HepG2 (cell line): ENCODE measurements at regions not wholly inside any gene's neighbourhood (a gene's known extent, or its start where the extent isn't known, plus 50 kb on each side); places are given as distances from the start of the nearest gene placed in this dataset.

Experiments used
- ATAC-seq: fragments of 200-7000 bp; cut with Tn5 transposase; 3 replicates; pipeline ENCODE4 v1.9.1; 2020; ENCODE audit warnings: mild to moderate bottlenecking, moderate library complexity
- BruUV-seq: library from RNA; stranded (reverse); fragments of 400-500 nt; replicated peaks from 2 replicates; lab custom pipeline; 2021; lab: Mats Ljungman, UMichigan
- CTCF ChIA-PET: fragments of 300-600 bp; formaldehyde crosslinking; extraction: SDS; loops from one replicate; lab custom pipeline; 2021; ENCODE audit warnings: low total read pairs, inconsistent platforms, low intra/inter-chr PET ratio; lab: Yijun Ruan, JAX
- POLR2A ChIA-PET: fragments of 350-600 bp; sonication (Branson Sonifier 250); formaldehyde crosslinking; loops from one replicate; lab custom pipeline; 2020; ENCODE audit warnings: antibody characterized with exemption, inconsistent platforms; lab: Yijun Ruan, JAX
- DNase-seq: peaks from one replicate; pipeline ENCODE4 v3.0.0-alpha.2; 2015; ENCODE audit warnings: low spot score
- FAIRE-seq: peaks from 3 replicates; lab custom pipeline; 2011; peaks lifted over from hg19 to GRCh38; lab: Jason Lieb, UNC
- H2AFZ ChIP-seq: one replicate; pipeline ENCODE4 v1.6.1; 2011; ENCODE audit warnings: low read length, inconsistent platforms
- H3K27ac ChIP-seq: fragments of 300-600 bp; 3 replicates; pipeline ENCODE4 v1.8.0; 2011; ENCODE audit warnings: mixed run types, mild to moderate bottlenecking, mixed read lengths, low read length, inconsistent platforms; ENCODE audit not compliant: insufficient read depth; ENCODE audit errors: extremely low read length
- H3K27me3 ChIP-seq, 2 experiments: fragments of 200-600 bp in 1 of 2; 2 replicates in 1 of 2; 3 replicates in 1 of 2; pipeline versions ENCODE4 v1.6.0 to v1.8.0; 2011; ENCODE audit warnings: low read length in 2 of 2, mild to moderate bottlenecking in 2 of 2, moderate library complexity in 2 of 2, inconsistent platforms in 1 of 2; ENCODE audit not compliant: insufficient read depth in 2 of 2, control insufficient read depth in 1 of 2
- H3K36me3 ChIP-seq, 2 experiments: fragments of 200-600 bp in 1 of 2; replicated peaks in 1 of 2; 2 replicates in 1 of 2; 3 replicates in 1 of 2; pipeline versions ENCODE4 v1.5.1 to v1.8.0; 2011; ENCODE audit warnings: low read length in 2 of 2, inconsistent platforms in 1 of 2; ENCODE audit not compliant: insufficient read depth in 2 of 2, control insufficient read depth in 1 of 2
- H3K4me1 ChIP-seq: 2 replicates; pipeline ENCODE4 v1.5.1; 2012; ENCODE audit warnings: low read length, inconsistent platforms; ENCODE audit not compliant: insufficient read depth
- H3K4me2 ChIP-seq: 2 replicates; pipeline ENCODE4 v1.6.0; 2011; ENCODE audit warnings: low read depth, low read length, inconsistent platforms
- H3K4me3 ChIP-seq, 3 experiments: fragments of 200-600 bp in 1 of 3; sonication (generic), shearing (Covaris generic) in 1 of 3; replicated peaks in 1 of 3; 2 replicates each; pipeline ENCODE4 v1.5.1; 2011 to 2016; ENCODE audit warnings: low read length in 3 of 3, inconsistent platforms in 2 of 3, low read depth in 2 of 3, mild to moderate bottlenecking in 2 of 3, control low read depth in 1 of 3, mixed read lengths in 1 of 3; ENCODE audit not compliant: insufficient read depth in 1 of 3
- H3K79me2 ChIP-seq: one replicate; pipeline ENCODE4 v1.6.1; 2011; ENCODE audit warnings: low read length, inconsistent platforms; ENCODE audit not compliant: insufficient read depth
- H3K9ac ChIP-seq: 2 replicates; pipeline ENCODE4 v1.6.0; 2011; ENCODE audit warnings: mild to moderate bottlenecking, low read depth, low read length, inconsistent platforms; ENCODE audit not compliant: insufficient read depth
- H3K9me3 ChIP-seq: 2 replicates; pipeline ENCODE4 v1.5.1; 2012; ENCODE audit warnings: mild to moderate bottlenecking, low read length
- H4K20me1 ChIP-seq: 2 replicates; pipeline ENCODE4 v1.6.0; 2011; ENCODE audit warnings: inconsistent platforms, mild to moderate bottlenecking, low read length, moderate library complexity; ENCODE audit not compliant: insufficient read depth
- IRX3 ChIP-seq: sonication (generic); formaldehyde crosslinking; IDR thresholded peaks from 2 replicates; pipeline ENCODE4 v1.8.1; 2023; ENCODE audit warnings: mild to moderate bottlenecking, low read depth, missing genetic modification reagents, borderline replicate concordance
- NCOA2 ChIP-seq: sonication (generic); formaldehyde crosslinking; IDR thresholded peaks from 2 replicates; pipeline ENCODE4 v1.8.0; 2022; ENCODE audit warnings: inconsistent platforms
- PAWR ChIP-seq: sonication (generic); formaldehyde crosslinking; IDR thresholded peaks from 2 replicates; pipeline ENCODE4 v1.4.0; 2020; ENCODE audit warnings: missing genetic modification reagents, mild to moderate bottlenecking, borderline replicate concordance
- PAX8 ChIP-seq: sonication (generic); formaldehyde crosslinking; IDR thresholded peaks from 2 replicates; pipeline ENCODE4 v1.8.0; 2022; ENCODE audit warnings: mild to moderate bottlenecking, missing genetic modification reagents, borderline replicate concordance
- SMC3 ChIP-seq: IDR thresholded peaks from 2 replicates; pipeline ENCODE4 v1.6.1; 2011; ENCODE audit warnings: low read length, improper control_type of control experiment
- ZIK1 ChIP-seq: sonication (generic); formaldehyde crosslinking; IDR thresholded peaks from 2 replicates; pipeline ENCODE4 v1.5.0; 2020; ENCODE audit warnings: mild to moderate bottlenecking, low read depth, missing genetic modification reagents, borderline replicate concordance
- ZNF619 ChIP-seq: sonication (generic); formaldehyde crosslinking; IDR thresholded peaks from 2 replicates; pipeline ENCODE4 v1.4.0; 2020; ENCODE audit warnings: mild to moderate bottlenecking, missing genetic modification reagents
- ZNF737 ChIP-seq: sonication (generic); formaldehyde crosslinking; IDR thresholded peaks from 2 replicates; pipeline ENCODE4 v1.5.0; 2020; ENCODE audit warnings: missing genetic modification reagents, mild to moderate bottlenecking, borderline replicate concordance
- WGBS: methylation state at CpG from one replicate; pipeline ENCODE4 v1.1.6; 2017; ENCODE audit warnings: low lambda C conversion rate; 5-methylcytosine and 5-hydroxymethylcytosine counted together
- in situ Hi-C: cut with HindIII; loops from 2 replicates; pipeline ENCODE4 v1.10.0; 2017; ENCODE audit warnings: low pct_unique_long_range_greater_than_20kb; ENCODE audit not compliant: extremely low pct_ligation_motif_present
- intact Hi-C: fragments of 100-400 bp; cut with micrococcal nuclease; formaldehyde crosslinking; loops from one replicate; pipeline ENCODE4 v1.10.0; 2022; ENCODE audit not compliant: unreplicated experiment
- TF ChIP-seq, protein P1 (sequence below): sonication (generic); formaldehyde crosslinking; IDR thresholded peaks from 2 replicates; pipeline ENCODE4 v1.4.0; 2020; ENCODE audit warnings: mild to moderate bottlenecking, missing genetic modification reagents
- TF ChIP-seq, protein P2 (sequence below): IDR thresholded peaks from 2 replicates; pipeline ENCODE4 v1.6.1; 2016; ENCODE audit warnings: low read depth, control low read depth
- TF ChIP-seq, protein P3 (sequence below), 2 experiments: fragments of 450-650 bp in 1 of 2; sonication (generic) in 1 of 2; formaldehyde crosslinking; IDR thresholded peaks; 2 replicates each; pipeline versions ENCODE4 v1.5.0 to v1.8.0; 2020 to 2022; ENCODE audit warnings: mild to moderate bottlenecking in 1 of 2, missing genetic modification reagents in 1 of 2
- TF ChIP-seq, protein P4 (sequence below): sonication (generic); formaldehyde crosslinking; IDR thresholded peaks from 2 replicates; pipeline ENCODE4 v1.8.1; 2022; ENCODE audit warnings: low read depth, mild to moderate bottlenecking, missing genetic modification reagents

DNA sequence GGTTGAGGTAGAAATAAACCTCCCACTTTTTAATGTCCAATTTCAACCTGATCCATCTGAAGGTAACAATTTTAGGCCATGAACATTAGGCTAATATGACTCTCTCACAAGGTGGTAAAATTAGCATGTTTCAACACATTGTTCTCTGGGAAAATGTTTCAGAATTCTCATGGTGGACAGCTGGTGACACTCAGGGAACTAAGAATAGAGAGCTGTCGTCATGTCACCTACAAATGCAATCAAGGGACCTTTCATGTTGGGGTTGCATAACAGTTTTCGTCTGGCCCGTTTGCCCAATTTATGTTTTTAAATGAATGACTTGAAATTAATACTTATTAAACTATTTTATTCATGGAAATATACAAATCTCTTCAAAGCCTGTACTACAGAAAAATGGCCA lies 180.7 kb upstream of the PRICKLE1 start:
- H2AFZ ChIP-seq: no peak overlapping the region
- no peak overlapping the region for H3K4me3 ChIP-seq
- H4K20me1 ChIP-seq: no peaks in the 10 kb centered on the region
- intact Hi-C loops: no loop called here
- DNase-seq (no peak), FAIRE-seq (no peak), ATAC-seq (no peak)
- TF ChIP-seq ZIK1 (no peak), NCOA2 (no peak)
- no TSS peak for BruUV-seq
- H3K9ac ChIP-seq: no peak overlapping the region
- 4% methylated on average over 3 of the region's 3 CpGs for WGBS
- H3K27me3 ChIP-seq: no peaks in the 10 kb centered on the region; a peak in 1 of 5 replicates
- H3K79me2 ChIP-seq: no peaks in the 10 kb centered on the region
- H3K9me3 ChIP-seq: no peaks in the 10 kb centered on the region
- in situ Hi-C loops: no loop called here
- H3K36me3 ChIP-seq: no peaks in the 10 kb centered on the region
- ChIA-PET POLR2A (no interaction called here), CTCF (no interaction called here)
- no peak overlapping the region for H3K27ac ChIP-seq
- no peak overlapping the region for H3K4me2 ChIP-seq
- H3K4me1 ChIP-seq: no peaks in the 10 kb centered on the region

DNA sequence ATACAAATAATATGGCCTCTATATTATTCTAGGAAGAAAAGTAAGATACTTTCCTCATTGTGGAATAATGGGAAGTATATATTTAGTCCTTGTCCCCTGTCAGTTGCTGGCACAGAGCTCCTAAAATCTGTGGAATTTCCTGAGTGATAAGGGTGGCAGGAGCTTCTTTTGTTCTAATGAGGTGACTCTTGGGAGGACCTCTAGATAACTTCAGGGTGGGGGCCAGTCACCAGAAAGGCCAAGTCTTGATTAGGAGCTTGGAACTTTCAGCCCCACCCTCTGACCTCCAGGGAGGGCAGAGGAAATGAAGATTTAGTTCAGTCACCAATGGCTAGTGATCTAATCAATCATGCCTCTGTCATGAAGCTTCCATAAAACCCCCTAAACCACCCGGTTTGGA lies 179.9 kb upstream of the PRICKLE1 start:
- H3K4me1 ChIP-seq: no peaks in the 10 kb centered on the region
- WGBS: 0% methylated on average over 1 of the region's 1 CpG
- H3K79me2 ChIP-seq: no peaks in the 10 kb centered on the region
- no peaks in the 10 kb centered on the region for H4K20me1 ChIP-seq
- ChIA-PET CTCF (no interaction called here), POLR2A (no interaction called here)
- no peaks in the 10 kb centered on the region; a peak in 1 of 5 replicates for H3K27me3 ChIP-seq
- FAIRE-seq: no peak
- BruUV-seq: no TSS peak
- ATAC-seq: no peak
- no peak overlapping the region for H3K27ac ChIP-seq
- H3K4me3 ChIP-seq: no peak overlapping the region
- intact Hi-C loops: no loop called here
- no peak overlapping the region for H2AFZ ChIP-seq
- in situ Hi-C loops: no loop called here
- H3K9me3 ChIP-seq: no peaks in the 10 kb centered on the region
- no peaks in the 10 kb centered on the region for H3K36me3 ChIP-seq
- no peak overlapping the region for H3K4me2 ChIP-seq
- no peak overlapping the region for H3K9ac ChIP-seq
- DNase-seq: no peak
- no peak for TF ChIP-seq IRX3
- TF ChIP-seq, protein P1, sequence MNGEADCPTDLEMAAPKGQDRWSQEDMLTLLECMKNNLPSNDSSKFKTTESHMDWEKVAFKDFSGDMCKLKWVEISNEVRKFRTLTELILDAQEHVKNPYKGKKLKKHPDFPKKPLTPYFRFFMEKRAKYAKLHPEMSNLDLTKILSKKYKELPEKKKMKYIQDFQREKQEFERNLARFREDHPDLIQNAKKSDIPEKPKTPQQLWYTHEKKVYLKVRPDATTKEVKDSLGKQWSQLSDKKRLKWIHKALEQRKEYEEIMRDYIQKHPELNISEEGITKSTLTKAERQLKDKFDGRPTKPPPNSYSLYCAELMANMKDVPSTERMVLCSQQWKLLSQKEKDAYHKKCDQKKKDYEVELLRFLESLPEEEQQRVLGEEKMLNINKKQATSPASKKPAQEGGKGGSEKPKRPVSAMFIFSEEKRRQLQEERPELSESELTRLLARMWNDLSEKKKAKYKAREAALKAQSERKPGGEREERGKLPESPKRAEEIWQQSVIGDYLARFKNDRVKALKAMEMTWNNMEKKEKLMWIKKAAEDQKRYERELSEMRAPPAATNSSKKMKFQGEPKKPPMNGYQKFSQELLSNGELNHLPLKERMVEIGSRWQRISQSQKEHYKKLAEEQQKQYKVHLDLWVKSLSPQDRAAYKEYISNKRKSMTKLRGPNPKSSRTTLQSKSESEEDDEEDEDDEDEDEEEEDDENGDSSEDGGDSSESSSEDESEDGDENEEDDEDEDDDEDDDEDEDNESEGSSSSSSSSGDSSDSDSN (CRISPR knock-in tag): no peak
- TF ChIP-seq, protein P2, sequence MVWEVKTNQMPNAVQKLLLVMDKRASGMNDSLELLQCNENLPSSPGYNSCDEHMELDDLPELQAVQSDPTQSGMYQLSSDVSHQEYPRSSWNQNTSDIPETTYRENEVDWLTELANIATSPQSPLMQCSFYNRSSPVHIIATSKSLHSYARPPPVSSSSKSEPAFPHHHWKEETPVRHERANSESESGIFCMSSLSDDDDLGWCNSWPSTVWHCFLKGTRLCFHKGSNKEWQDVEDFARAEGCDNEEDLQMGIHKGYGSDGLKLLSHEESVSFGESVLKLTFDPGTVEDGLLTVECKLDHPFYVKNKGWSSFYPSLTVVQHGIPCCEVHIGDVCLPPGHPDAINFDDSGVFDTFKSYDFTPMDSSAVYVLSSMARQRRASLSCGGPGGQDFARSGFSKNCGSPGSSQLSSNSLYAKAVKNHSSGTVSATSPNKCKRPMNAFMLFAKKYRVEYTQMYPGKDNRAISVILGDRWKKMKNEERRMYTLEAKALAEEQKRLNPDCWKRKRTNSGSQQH (CRISPR knock-in tag): no peak
- TF ChIP-seq, protein P3, sequence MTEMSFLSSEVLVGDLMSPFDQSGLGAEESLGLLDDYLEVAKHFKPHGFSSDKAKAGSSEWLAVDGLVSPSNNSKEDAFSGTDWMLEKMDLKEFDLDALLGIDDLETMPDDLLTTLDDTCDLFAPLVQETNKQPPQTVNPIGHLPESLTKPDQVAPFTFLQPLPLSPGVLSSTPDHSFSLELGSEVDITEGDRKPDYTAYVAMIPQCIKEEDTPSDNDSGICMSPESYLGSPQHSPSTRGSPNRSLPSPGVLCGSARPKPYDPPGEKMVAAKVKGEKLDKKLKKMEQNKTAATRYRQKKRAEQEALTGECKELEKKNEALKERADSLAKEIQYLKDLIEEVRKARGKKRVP (CRISPR knock-in tag; IDR thresholded peaks at IDR 0.05): no peak
- TF ChIP-seq PAX8 (CRISPR knock-in tag): no peak
- TF ChIP-seq ZNF737 (CRISPR knock-in tag): no peak
- TF ChIP-seq ZNF619 (CRISPR knock-in tag): no peak
- TF ChIP-seq, protein P4, sequence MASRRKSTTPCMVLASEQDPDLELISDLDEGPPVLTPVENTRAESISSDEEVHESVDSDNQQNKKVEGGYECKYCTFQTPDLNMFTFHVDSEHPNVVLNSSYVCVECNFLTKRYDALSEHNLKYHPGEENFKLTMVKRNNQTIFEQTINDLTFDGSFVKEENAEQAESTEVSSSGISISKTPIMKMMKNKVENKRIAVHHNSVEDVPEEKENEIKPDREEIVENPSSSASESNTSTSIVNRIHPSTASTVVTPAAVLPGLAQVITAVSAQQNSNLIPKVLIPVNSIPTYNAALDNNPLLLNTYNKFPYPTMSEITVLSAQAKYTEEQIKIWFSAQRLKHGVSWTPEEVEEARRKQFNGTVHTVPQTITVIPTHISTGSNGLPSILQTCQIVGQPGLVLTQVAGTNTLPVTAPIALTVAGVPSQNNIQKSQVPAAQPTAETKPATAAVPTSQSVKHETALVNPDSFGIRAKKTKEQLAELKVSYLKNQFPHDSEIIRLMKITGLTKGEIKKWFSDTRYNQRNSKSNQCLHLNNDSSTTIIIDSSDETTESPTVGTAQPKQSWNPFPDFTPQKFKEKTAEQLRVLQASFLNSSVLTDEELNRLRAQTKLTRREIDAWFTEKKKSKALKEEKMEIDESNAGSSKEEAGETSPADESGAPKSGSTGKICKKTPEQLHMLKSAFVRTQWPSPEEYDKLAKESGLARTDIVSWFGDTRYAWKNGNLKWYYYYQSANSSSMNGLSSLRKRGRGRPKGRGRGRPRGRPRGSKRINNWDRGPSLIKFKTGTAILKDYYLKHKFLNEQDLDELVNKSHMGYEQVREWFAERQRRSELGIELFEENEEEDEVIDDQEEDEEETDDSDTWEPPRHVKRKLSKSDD (CRISPR knock-in tag): no peak
- no peak for TF ChIP-seq SMC3
- no peak for TF ChIP-seq PAWR (CRISPR knock-in tag)
